ENCODE measurements at regions not wholly inside any gene's neighbourhood (a gene's known extent, or its start where the extent isn't known, plus 50 kb on each side); places are given as distances from the start of the nearest gene placed in this dataset.

DNA sequence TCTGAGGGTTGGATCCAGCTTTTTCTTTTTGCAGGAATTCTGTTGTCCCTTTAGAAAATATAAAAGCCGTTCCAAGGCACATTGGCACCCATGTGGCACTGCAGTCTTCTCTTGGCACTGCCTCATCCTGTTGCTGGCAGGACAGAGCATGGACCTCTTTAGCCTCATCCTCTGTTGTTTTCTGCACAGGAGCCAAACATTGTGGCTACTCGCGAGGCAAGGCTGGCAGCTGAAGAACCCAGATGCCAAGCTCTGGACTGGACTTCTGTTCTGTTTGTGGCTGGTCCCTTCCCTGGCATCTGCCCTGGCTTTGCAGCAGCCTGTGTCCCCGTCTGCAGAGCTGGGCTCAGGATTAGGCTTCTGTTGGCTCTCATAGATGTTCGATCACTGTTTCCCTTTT, 224.7 kb upstream of the TBC1D5 start:
- Histone ChIP-seq H3K36me3 (ENCODE audit: low read depth) (no peaks in the 10 kb centered on the region), H3K27me3 (replicated peaks; ENCODE audit: insufficient read depth) (peaks cover 6% of the 10 kb centered on the region), H3K4me2 (ENCODE audit: unreplicated experiment) (no peak overlapping the region), H2AFZ (no peak overlapping the region), H3K9me3 (ENCODE audit: low read depth) (no peaks in the 10 kb centered on the region), H3K79me2 (ENCODE audit: insufficient read depth) (no peaks in the 10 kb centered on the region), H3F3A (ENCODE audit: insufficient read depth) (no peaks in the 10 kb centered on the region), H3K4me1 (ENCODE audit: insufficient read depth) (no peaks in the 10 kb centered on the region), H4K20me1 (ENCODE audit: insufficient read depth) (no peaks in the 10 kb centered on the region), H3K9ac (no peak overlapping the region), H3K4me3 (no peak overlapping the region), H3K27ac (no peak overlapping the region), H3K9me2 (ENCODE audit: insufficient read depth) (no peaks in the 10 kb centered on the region)
- no peak for TF ChIP-seq EZH2phosphoT487 (IDR thresholded peaks at IDR 0.05; ENCODE audit: insufficient read depth, low read depth)
- no peak for TF ChIP-seq EZH2 (IDR thresholded peaks at IDR 0.05; ENCODE audit: insufficient read depth, poor library complexity, severe bottlenecking)
- in situ Hi-C loops (cut with MboI) = no loop called here
- 15 to 25% methylated on average over 5 of the region's 5 CpGs for WGBS, 2 experiments (ENCODE audit: low coverage in 1 of 2, low lambda C conversion rate in 2 of 2, missing lambda C conversion rate in 2 of 2)
- no peak for DNase-seq

GRCh38 chr3:17965331-17965730, 222.9 kb upstream of the TBC1D5 start:
- Histone ChIP-seq H3K27ac (no peak overlapping the region), H3K4me1 (ENCODE audit: insufficient read depth) (no peaks in the 10 kb centered on the region), H3K9me3 (ENCODE audit: low read depth) (no peaks in the 10 kb centered on the region), H3K4me3 (no peak overlapping the region), H4K20me1 (ENCODE audit: insufficient read depth) (no peaks in the 10 kb centered on the region), H3K79me2 (ENCODE audit: insufficient read depth) (no peaks in the 10 kb centered on the region), H3K9me2 (ENCODE audit: insufficient read depth) (no peaks in the 10 kb centered on the region), H3K4me2 (ENCODE audit: unreplicated experiment) (no peak overlapping the region), H2AFZ (no peak overlapping the region), H3F3A (ENCODE audit: insufficient read depth) (no peaks in the 10 kb centered on the region), H3K9ac (no peak overlapping the region), H3K27me3 (replicated peaks; ENCODE audit: insufficient read depth) (peaks cover 6% of the 10 kb centered on the region), H3K36me3 (ENCODE audit: low read depth) (no peaks in the 10 kb centered on the region)
- in situ Hi-C loops (cut with MboI) = no loop called here
- no peak for DNase-seq
- TF ChIP-seq EZH2 (IDR thresholded peaks at IDR 0.05; ENCODE audit: insufficient read depth, poor library complexity, severe bottlenecking) (no peak), EZH2phosphoT487 (IDR thresholded peaks at IDR 0.05; ENCODE audit: insufficient read depth, low read depth) (no peak)
- WGBS, 2 experiments (ENCODE audit: low coverage in 1 of 2, low lambda C conversion rate in 2 of 2, missing lambda C conversion rate in 2 of 2) = 67 to 68% methylated on average over 1 of the region's 1 CpG

DNA sequence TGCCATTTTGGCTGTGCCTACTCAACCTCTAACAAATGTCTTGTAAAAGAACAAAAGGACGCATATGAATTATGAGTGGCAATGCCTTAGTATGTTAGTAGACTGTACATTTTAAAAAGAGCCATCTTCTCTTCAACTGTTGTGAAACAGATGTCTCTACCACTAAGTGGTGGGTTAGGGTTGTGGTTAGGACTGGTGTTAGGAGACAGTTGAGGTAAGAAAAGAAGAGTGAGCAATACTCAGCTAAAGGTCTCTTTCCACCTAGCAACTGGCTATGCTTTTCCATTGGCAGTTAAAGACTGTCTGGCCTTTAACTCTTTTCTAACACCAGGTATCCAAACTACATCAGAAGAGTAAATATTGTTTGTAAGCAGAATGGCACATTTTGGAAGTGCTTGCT, 221.7 kb upstream of the TBC1D5 start:
- no peak for DNase-seq
- Histone ChIP-seq H3K27ac (no peak overlapping the region), H3K4me3 (no peak overlapping the region), H3K9me2 (ENCODE audit: insufficient read depth) (no peaks in the 10 kb centered on the region), H3K27me3 (replicated peaks; ENCODE audit: insufficient read depth) (peaks cover 6% of the 10 kb centered on the region; the same call in 1 of the 2 replicates), H4K20me1 (ENCODE audit: insufficient read depth) (no peaks in the 10 kb centered on the region), H3K4me1 (ENCODE audit: insufficient read depth) (no peaks in the 10 kb centered on the region), H3K9me3 (ENCODE audit: low read depth) (no peaks in the 10 kb centered on the region), H2AFZ (no peak overlapping the region), H3K4me2 (ENCODE audit: unreplicated experiment) (no peak overlapping the region), H3K9ac (no peak overlapping the region), H3K36me3 (ENCODE audit: low read depth) (no peaks in the 10 kb centered on the region), H3K79me2 (ENCODE audit: insufficient read depth) (no peaks in the 10 kb centered on the region), H3F3A (ENCODE audit: insufficient read depth) (no peaks in the 10 kb centered on the region)
- in situ Hi-C loops (cut with MboI) = no loop called here
- TF ChIP-seq EZH2 (IDR thresholded peaks at IDR 0.05; ENCODE audit: insufficient read depth, poor library complexity, severe bottlenecking) (no peak), EZH2phosphoT487 (IDR thresholded peaks at IDR 0.05; ENCODE audit: insufficient read depth, low read depth) (no peak)
- 51 to 57% methylated on average over 1 of the region's 1 CpG for WGBS, 2 experiments (ENCODE audit: low coverage in 1 of 2, low lambda C conversion rate in 2 of 2, missing lambda C conversion rate in 2 of 2)

- no peak overlapping the region for H2AFZ ChIP-seq
- H4K20me1 ChIP-seq (ENCODE audit: insufficient read depth) = no peaks in the 10 kb centered on the region
- H3K79me2 ChIP-seq (ENCODE audit: insufficient read depth) = no peaks in the 10 kb centered on the region
- H3K27ac ChIP-seq = no peak overlapping the region
- no peaks in the 10 kb centered on the region for H3K36me3 ChIP-seq (ENCODE audit: low read depth)
- H3K4me1 ChIP-seq (ENCODE audit: insufficient read depth) = no peaks in the 10 kb centered on the region
- H3F3A ChIP-seq (ENCODE audit: insufficient read depth) = no peaks in the 10 kb centered on the region
- DNase-seq = no peak
- no peaks in the 10 kb centered on the region for H3K9me3 ChIP-seq (ENCODE audit: low read depth)
- H3K4me3 ChIP-seq = no peak overlapping the region
- H3K27me3 ChIP-seq (replicated peaks; ENCODE audit: insufficient read depth) = peaks cover 24% of the 10 kb centered on the region
- no peak overlapping the region for H3K9ac ChIP-seq
- in situ Hi-C loops (cut with MboI) = no loop called here
- H3K9me2 ChIP-seq (ENCODE audit: insufficient read depth) = no peaks in the 10 kb centered on the region
- TF ChIP-seq EZH2phosphoT487 (IDR thresholded peaks at IDR 0.05; ENCODE audit: insufficient read depth, low read depth) (no peak), EZH2 (IDR thresholded peaks at IDR 0.05; ENCODE audit: insufficient read depth, poor library complexity, severe bottlenecking) (no peak)
- H3K4me2 ChIP-seq (ENCODE audit: unreplicated experiment) = no peak overlapping the region
Measured at GRCh38 chr3:17955411-17955810, 213.0 kb upstream of the TBC1D5 start.

- WGBS, 2 experiments (ENCODE audit: low coverage in 1 of 2, low lambda C conversion rate in 2 of 2, missing lambda C conversion rate in 2 of 2) = 15 to 27% methylated on average over 1 of the region's 1 CpG
Measured at GRCh38 chr3:17954801-17955200, 212.4 kb upstream of the TBC1D5 start.

More at GRCh38 chr3:17954801-17955200, 212.4 kb upstream of the TBC1D5 start:
- Histone ChIP-seq H3K9ac (no peak overlapping the region), H4K20me1 (ENCODE audit: insufficient read depth) (no peaks in the 10 kb centered on the region), H3K4me3 (no peak overlapping the region), H3K4me2 (ENCODE audit: unreplicated experiment) (no peak overlapping the region), H3K4me1 (ENCODE audit: insufficient read depth) (no peaks in the 10 kb centered on the region), H3K27me3 (replicated peaks; ENCODE audit: insufficient read depth) (peaks cover 28% of the 10 kb centered on the region), H3K9me2 (ENCODE audit: insufficient read depth) (no peaks in the 10 kb centered on the region), H3K36me3 (ENCODE audit: low read depth) (no peaks in the 10 kb centered on the region), H3K9me3 (ENCODE audit: low read depth) (no peaks in the 10 kb centered on the region), H3K79me2 (ENCODE audit: insufficient read depth) (no peaks in the 10 kb centered on the region), H2AFZ (no peak overlapping the region), H3K27ac (no peak overlapping the region), H3F3A (ENCODE audit: insufficient read depth) (no peaks in the 10 kb centered on the region)
- DNase-seq = no peak
- no peak for TF ChIP-seq EZH2phosphoT487 (IDR thresholded peaks at IDR 0.05; ENCODE audit: insufficient read depth, low read depth)
- no peak for TF ChIP-seq EZH2 (IDR thresholded peaks at IDR 0.05; ENCODE audit: insufficient read depth, poor library complexity, severe bottlenecking)
- in situ Hi-C loops (cut with MboI) = no loop called here
